Stimulated activated CD8-positive, alpha-beta memory T cell treated with anti-CD3 and anti-CD28 coated beads, Interleukin-12 subunit alpha, Interleukin-12 subunit beta, amount 100 ng/mL, for 1 hour (primary cell): ENCODE measurements at regions not wholly inside any gene's neighbourhood (a gene's known extent, or its start where the extent isn't known, plus 50 kb on each side); places are given as distances from the start of the nearest gene placed in this dataset.
"Not testable (repeated sequence)": the region's sequence is repeated elsewhere in the genome, so short reads cannot be mapped to it uniquely, and the experiment has no call there.

ENCODE experiments used
- DNase-seq: peaks from one replicate; pipeline ENCODE4 v3.0.0-alpha.2; 2020; ENCODE audit warnings: low read depth

DNA sequence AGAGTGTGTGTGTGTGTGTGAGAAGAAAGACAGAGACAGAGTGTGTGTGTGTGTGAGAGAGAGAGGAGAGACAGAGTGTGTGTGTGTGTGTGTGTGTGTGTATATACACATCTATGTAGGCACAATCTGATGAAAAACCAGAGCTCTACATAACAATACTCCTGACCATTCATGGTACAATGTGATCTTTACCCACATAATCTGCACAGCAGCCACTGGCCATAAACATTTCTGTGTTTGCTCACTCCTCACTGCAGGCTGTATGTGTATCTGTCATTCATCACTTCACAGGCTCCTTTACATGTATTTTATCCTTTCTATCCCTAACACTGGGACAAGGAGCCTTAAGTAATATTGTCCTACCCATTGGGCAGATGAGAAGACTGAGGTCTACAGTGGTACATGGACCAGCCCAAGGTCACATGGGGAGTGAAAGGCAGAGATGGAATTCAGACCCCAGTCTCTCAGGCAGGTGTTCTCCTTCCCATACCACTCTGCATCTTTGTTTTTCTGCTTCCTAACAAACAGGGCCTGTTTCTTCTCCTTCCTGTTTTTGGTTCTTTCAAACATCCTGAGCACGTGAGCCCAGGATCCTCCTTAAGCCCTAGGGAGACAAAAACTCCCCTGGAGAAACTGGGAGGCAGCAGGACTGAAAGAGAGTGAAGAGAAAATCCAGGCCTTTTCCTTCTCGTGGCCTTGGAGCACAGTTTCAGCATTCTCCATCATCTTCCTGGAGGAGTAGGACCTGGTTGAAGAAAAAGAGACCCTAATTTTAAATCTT, 201.7 kb upstream of the MSX2 start:
- DNase-seq: no peak

DNA sequence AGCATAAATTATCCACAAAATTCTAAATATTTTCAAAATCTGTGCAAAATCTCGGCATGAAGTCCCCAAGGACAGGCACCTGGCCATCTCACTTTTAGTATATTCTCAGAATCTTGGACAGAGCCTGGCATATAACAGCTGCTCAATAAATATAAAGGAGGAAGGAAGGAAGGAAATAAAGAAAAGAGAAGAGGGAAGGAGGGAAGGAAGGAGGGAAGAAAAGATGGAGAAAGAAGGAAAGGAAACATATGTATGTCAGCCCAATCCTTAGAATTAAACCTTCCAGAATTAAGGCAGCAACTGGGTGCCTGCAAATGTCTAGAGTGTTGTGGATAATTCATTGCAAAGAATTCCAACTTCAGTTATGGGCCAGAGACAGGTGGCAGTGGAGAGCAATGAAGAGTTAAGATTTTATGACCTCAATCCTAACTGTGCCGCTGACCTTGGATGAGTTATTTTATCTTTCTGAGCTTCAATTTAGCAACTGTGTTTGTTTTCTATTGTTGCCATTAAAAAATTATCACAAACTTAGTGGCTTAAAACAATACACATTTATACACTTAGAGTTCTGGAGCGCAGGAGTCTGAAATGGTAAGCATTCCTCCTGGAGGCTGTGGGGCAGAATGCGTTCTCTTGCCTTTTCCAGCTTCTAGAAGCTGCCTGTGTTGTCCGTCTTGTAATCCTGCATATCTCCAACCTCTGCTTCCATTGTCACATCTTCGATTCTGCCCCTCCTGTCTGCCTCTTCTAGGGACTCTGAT, 200.9 kb upstream of the MSX2 start:
- no peak for DNase-seq

- DNase-seq: no peak
Observed at GRCh38 chr5:174524351-174524750, 200.0 kb upstream of the MSX2 start.

- DNase-seq: no peak
Observed at GRCh38 chr5:174526177-174526576, 198.2 kb upstream of the MSX2 start.

DNA sequence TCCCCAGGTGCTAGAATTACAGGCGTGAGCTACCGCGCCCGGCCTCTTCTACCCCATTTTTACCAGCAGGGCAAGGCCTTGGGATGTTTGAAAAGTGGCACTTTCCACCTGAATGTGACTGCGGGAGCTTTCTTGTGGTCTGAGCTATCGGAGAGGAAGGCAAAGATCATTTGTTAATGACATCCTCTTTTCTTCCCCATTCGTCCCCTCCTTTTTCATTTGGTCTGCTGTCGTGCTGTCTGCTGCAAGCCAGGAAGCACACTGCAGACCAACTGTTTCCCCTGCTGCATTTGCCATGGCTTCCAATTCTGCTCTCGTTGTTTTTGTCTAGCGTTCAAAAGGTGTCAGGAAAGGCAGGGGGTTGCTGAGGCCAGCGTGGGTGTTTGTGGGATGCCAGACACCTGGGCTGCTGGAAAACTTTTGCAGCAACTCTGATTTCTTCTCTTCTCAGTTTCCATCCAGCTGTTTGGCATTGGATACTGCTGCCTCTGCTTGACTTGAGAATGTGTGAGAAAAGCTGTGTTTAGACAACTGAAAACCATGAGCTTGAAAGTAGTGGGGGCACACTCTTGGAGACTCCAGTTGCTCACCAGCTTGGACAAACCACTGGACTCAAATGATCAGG, 196.4 kb upstream of the MSX2 start:
- DNase-seq: no peak

DNA sequence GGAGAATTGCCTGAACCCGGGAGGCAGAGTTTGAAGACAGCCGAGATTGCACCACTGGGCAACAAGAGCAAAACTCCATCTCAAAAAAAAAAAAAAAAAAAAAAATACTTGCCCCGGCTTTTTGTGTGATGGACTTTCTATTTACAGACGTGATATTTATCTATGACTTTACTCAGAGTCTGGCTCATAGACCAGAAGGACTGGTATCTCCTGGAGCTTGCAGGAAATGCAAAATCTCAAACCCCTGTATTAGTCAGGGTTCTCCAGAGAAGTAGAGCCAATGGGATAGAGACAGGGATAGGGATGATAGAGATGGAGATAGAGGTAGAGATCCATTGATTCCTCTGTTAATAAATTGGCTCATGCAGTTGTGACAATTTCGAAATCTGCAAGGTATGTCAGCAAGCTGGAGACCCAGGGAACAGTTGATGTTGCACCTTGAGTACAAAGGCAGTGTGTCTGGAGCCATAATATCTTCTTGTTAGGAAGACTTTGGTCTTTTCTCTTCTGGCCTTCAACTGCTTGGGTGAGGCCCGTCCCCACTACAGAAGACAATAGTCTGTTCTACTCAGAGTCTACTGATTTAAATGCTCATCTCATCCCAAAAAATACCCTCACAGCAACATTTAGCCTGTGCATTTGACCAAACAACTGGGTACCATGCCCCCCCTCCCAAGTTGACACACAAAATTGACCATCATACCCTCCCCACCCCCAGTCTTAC, 195.4 kb upstream of the MSX2 start:
- no peak for DNase-seq

GRCh38 chr5:174529925-174530681, 194.3 kb upstream of the MSX2 start:
- no peak for DNase-seq

DNA sequence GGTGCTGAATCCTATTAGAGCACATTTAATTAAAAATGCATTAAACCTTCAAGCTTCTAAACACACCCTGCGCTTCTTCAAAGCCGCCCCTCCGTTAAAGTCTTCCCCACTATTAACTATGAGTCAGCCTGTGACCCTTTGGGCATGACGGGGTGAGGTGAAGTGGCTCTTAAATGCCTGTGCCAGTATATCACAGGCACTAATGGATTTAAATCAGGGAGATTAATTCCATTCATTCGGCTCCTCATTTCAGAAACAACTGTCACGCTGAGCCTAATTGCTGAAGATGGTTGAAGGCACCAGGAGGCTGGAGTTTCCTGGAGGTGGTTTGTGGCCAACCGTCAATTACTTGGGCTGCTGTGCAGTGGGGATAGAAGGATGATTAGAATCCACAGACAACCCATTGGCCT, 192.6 kb upstream of the MSX2 start:
- no peak for DNase-seq

GRCh38 chr5:174532455-174533453, 191.6 kb upstream of the MSX2 start:
- no peak for DNase-seq

DNA sequence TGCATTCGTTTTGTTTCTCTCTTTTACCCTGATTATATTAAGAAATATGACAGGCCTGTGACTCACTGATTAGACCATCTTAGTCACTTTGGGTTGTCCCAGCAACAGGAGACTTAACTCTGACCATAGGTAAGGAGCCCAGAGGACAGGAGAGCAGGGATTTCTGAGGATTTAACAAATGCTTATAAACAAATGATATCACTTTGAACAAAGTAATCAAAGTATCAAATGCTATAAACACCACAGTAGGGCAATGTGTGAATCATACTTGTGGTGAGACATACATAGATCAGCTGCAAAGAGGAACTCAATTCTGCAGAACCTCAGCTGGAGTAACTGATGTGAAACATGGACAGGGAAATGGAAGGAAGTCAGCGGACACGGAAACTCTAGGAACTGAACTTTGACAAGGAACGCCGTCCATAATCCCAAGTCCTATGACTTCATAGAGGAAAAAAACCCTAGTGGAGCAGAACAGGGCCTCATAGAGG, 190.6 kb upstream of the MSX2 start:
- DNase-seq: no peak

GRCh38 chr5:174535669-174536068, 188.7 kb upstream of the MSX2 start:
- DNase-seq: no peak

DNA sequence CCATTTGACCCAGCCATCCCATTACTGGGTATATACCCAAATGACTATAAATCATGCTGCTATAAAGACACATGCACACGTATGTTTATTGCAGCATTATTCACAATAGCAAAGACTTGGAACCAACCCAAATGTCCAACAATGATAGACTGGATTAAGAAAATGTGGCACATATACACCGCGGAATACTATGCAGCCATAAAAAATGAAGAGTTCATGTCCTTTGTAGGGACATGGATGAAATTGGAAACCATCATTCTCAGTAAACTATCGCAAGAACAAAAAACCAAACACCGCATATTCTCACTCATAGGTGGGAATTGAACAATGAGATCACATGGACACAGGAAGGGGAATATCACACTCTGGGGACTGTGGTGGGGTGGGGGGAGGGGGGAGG, 184.6 kb upstream of the MSX2 start:
- not testable (repeated sequence) for DNase-seq

DNA sequence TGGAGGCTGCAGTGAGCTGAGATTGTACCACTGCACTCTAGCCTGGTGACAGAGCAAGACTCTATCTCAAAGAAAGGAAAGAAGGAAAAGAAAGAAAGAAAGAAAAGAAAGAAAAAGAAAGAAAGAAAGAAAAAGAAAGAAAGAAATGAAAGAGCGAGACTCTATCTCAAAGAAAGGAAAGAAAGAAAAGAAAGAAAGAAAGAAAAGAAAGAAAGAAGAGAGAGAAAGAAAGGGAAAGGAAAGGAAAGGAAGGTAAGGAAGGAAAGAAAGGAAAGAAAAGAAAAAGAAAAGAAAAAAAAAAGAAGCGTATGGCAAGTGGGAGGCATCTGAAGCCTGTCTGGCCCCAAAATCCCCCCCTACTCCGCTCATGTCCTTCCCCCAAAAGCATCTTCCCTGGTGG, 182.3 kb upstream of the MSX2 start:
- DNase-seq: no peak

GRCh38 chr5:174542471-174542870, 181.9 kb upstream of the MSX2 start:
- no peak for DNase-seq

DNA sequence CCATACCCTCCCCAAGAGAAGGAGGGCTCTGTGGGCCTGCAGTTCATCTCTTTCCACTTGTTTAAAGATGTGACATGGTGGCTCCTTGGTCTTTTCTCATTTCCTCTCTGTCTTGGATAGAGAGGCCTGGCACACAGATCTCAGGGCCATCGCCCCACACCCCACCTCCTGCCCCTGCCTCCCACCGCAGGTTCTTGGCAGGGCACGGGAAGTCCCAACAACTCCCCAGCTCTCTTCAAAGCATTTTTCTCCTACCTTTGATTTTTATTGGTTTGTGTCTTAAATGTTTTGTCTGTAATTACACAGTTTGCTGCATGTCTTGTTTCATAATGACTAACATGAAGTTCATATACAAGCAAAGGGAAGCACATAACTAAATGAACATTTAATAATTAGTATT, 178.5 kb upstream of the MSX2 start:
- DNase-seq: no peak

DNA sequence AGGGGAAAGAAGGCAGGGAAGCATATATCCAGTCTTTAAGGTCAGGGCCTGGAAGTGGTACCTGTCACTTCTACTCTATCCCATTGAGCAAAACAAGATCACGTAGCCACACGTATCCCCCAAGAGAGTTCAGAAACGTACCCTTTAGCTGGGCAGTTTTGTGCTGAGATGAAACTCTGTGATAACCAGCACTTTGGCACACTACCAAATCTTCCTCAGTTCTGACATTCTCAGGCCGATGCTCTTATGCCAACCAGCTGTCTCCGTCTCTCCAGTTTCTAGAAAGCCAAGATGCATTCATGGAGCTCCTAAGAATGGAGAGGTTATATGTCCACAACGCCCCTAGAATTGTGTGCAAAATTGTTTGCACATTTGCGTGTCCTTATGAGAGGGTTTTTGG, 176.6 kb upstream of the MSX2 start:
- no peak for DNase-seq

GRCh38 chr5:174549254-174549653, 175.1 kb upstream of the MSX2 start:
- DNase-seq: no peak

DNA sequence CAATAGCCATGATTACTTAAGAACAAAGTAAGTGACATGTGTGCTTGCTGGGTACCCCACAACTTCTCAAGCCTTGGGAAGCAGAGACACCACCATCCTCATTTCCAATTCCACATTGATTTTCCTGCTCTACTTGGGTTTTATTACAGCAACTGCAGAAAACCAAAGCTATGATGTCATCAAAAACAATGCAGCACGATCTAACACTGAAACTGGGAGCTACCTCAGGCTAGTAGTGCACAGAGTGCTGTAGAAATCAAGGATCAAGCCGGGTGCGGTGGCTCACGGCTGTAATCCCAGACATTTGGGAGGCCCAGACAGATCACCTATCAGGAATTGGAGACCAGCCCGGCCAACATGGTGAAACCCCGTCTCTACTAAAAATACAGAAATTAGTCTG, 174.4 kb upstream of the MSX2 start:
- no peak for DNase-seq

DNA sequence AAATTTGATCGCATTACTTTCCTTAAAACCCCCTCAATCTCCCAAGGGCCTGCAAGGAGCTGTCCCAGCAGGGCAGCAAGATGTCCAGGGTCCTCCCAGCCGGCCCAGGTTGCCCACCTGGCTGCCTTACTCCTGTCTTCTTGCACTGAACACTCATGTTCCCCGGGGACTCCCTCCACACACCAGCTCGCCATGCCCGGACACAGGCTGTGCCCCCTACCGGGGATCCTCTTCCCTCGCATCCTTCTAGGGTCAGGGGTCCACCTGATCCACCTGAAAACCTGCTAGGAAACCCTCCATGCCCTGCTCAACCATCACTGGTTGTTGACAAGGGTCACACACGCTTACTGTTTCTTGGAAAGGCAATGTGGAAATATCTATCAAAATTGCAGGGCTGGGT, 172.0 kb upstream of the MSX2 start:
- no peak for DNase-seq

DNA sequence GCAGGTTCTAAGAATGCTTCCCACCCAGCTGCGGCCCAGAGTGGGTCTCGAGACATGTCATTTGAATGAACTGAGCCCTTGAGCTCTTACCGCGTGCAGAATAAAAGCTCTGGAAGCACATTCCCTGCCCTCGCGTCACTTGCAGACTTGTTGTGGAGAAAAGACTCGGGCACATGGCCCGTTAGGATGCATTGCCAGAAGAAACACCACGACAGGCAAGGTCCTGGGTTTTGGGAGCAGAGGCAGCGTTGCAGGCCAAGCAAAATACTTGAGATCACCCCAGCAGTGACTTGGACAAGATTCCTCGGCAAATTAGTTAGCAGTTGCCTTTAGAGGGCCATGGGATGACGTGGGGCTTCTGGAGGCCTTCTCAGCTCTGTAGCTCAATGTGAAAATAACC, 170.8 kb upstream of the MSX2 start:
- no peak for DNase-seq
